HL-60 (cell line): ENCODE measurements at regions not wholly inside any gene's neighbourhood (a gene's known extent, or its start where the extent isn't known, plus 50 kb on each side); places are given as distances from the start of the nearest gene placed in this dataset.

Source experiments
- GABPA ChIP-seq: IDR thresholded peaks from 2 replicates; pipeline ENCODE4 v1.6.1; 2012; ENCODE audit warnings: low read depth
- POLR2AphosphoS5 ChIP-seq: IDR thresholded peaks from 2 replicates; pipeline ENCODE4 v1.6.1; 2012; ENCODE audit warnings: low read depth
- SPI1 ChIP-seq: IDR thresholded peaks from 2 replicates; pipeline ENCODE4 v1.6.1; 2012; ENCODE audit warnings: low read depth, mild to moderate bottlenecking, borderline replicate concordance
- TF ChIP-seq, protein P1 (sequence below): IDR thresholded peaks from one replicate; pipeline ENCODE4 v1.5.1; 2011; ENCODE audit warnings: low read length, control low read depth, inconsistent platforms; ENCODE audit not compliant: insufficient read depth
- TF ChIP-seq, protein P2 (sequence below): IDR thresholded peaks from 2 replicates; pipeline ENCODE4 v1.6.1; 2012; ENCODE audit warnings: low read depth; ENCODE audit not compliant: insufficient replicate concordance

DNA sequence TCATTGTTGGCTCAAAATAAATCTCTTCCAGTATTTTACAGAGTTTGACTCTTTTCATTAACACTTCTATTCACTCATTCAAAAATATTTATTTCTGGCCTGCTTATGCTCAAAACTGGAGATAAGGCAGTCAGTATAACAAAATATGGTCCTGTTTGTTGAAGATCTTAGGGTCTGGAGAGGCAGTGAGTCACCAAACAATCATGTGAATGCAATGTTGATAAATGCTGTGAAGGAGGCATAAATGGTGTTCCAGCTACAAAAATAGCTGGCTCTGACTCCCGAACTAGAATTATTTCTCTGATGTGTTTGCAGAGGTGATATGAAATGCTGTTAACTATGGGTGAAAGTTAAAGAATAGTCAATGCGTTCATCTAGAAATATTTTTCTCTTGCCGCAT lies 390.6 kb downstream of the AASDHPPT start:
- TF ChIP-seq POLR2AphosphoS5 (no peak), GABPA (no peak), SPI1 (no peak)
- TF ChIP-seq, protein P1, sequence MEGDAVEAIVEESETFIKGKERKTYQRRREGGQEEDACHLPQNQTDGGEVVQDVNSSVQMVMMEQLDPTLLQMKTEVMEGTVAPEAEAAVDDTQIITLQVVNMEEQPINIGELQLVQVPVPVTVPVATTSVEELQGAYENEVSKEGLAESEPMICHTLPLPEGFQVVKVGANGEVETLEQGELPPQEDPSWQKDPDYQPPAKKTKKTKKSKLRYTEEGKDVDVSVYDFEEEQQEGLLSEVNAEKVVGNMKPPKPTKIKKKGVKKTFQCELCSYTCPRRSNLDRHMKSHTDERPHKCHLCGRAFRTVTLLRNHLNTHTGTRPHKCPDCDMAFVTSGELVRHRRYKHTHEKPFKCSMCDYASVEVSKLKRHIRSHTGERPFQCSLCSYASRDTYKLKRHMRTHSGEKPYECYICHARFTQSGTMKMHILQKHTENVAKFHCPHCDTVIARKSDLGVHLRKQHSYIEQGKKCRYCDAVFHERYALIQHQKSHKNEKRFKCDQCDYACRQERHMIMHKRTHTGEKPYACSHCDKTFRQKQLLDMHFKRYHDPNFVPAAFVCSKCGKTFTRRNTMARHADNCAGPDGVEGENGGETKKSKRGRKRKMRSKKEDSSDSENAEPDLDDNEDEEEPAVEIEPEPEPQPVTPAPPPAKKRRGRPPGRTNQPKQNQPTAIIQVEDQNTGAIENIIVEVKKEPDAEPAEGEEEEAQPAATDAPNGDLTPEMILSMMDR, result no peak
- TF ChIP-seq, protein P2, sequence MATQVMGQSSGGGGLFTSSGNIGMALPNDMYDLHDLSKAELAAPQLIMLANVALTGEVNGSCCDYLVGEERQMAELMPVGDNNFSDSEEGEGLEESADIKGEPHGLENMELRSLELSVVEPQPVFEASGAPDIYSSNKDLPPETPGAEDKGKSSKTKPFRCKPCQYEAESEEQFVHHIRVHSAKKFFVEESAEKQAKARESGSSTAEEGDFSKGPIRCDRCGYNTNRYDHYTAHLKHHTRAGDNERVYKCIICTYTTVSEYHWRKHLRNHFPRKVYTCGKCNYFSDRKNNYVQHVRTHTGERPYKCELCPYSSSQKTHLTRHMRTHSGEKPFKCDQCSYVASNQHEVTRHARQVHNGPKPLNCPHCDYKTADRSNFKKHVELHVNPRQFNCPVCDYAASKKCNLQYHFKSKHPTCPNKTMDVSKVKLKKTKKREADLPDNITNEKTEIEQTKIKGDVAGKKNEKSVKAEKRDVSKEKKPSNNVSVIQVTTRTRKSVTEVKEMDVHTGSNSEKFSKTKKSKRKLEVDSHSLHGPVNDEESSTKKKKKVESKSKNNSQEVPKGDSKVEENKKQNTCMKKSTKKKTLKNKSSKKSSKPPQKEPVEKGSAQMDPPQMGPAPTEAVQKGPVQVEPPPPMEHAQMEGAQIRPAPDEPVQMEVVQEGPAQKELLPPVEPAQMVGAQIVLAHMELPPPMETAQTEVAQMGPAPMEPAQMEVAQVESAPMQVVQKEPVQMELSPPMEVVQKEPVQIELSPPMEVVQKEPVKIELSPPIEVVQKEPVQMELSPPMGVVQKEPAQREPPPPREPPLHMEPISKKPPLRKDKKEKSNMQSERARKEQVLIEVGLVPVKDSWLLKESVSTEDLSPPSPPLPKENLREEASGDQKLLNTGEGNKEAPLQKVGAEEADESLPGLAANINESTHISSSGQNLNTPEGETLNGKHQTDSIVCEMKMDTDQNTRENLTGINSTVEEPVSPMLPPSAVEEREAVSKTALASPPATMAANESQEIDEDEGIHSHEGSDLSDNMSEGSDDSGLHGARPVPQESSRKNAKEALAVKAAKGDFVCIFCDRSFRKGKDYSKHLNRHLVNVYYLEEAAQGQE, result no peak
